Trophoblast cell (in vitro differentiated cells and primary cell): ENCODE measurements at regions not wholly inside any gene's neighbourhood (a gene's known extent, or its start where the extent isn't known, plus 50 kb on each side); places are given as distances from the start of the nearest gene placed in this dataset.
"Not testable (repeated sequence)": the region's sequence is repeated elsewhere in the genome, so short reads cannot be mapped to it uniquely, and the experiment has no call there.

ENCODE experiments used
- DNase-seq, 2 donors: peaks; one replicate each; pipeline ENCODE4 v3.0.0-alpha.2; 2016
- H2AFZ ChIP-seq: 2 replicates; pipeline ENCODE4 v1.6.1; 2013; ENCODE audit warnings: low read length, moderate library complexity, mild to moderate bottlenecking; ENCODE audit not compliant: insufficient read depth, poor library complexity
- H2AK5ac ChIP-seq: 2 replicates; pipeline ENCODE4 v1.6.1; 2013; ENCODE audit warnings: mild to moderate bottlenecking, low read length
- H2BK120ac ChIP-seq: 2 replicates; pipeline ENCODE4 v1.6.1; 2013; ENCODE audit warnings: low read length, mild to moderate bottlenecking, moderate library complexity; ENCODE audit not compliant: insufficient read depth, poor library complexity
- H2BK12ac ChIP-seq: 2 replicates; pipeline ENCODE4 v1.6.1; 2013; ENCODE audit warnings: mild to moderate bottlenecking, low read length, moderate library complexity
- H2BK5ac ChIP-seq: 2 replicates; pipeline ENCODE4 v1.6.1; 2013; ENCODE audit warnings: low read length, low read depth, moderate library complexity, mild to moderate bottlenecking; ENCODE audit not compliant: poor library complexity
- H3K14ac ChIP-seq: 2 replicates; pipeline ENCODE4 v1.6.1; 2013; ENCODE audit warnings: mild to moderate bottlenecking, low read length
- H3K18ac ChIP-seq: 2 replicates; pipeline ENCODE4 v1.6.1; 2013; ENCODE audit warnings: mild to moderate bottlenecking, low read length
- H3K23ac ChIP-seq: 2 replicates; pipeline ENCODE4 v1.6.1; 2013; ENCODE audit warnings: low read length
- H3K27ac ChIP-seq: 2 replicates; pipeline ENCODE4 v1.5.1; 2013; ENCODE audit warnings: low read depth, mild to moderate bottlenecking, inconsistent platforms, low read length, moderate library complexity
- H3K27me3 ChIP-seq: 2 replicates; pipeline ENCODE4 v1.6.1; 2013; ENCODE audit warnings: inconsistent platforms, mild to moderate bottlenecking, low read length, moderate library complexity; ENCODE audit not compliant: insufficient read depth
- H3K36me3 ChIP-seq, 2 experiments: 1 replicate in 1 of 2; 2 replicates in 1 of 2; pipeline ENCODE4 v1.6.1; 2013; ENCODE audit warnings: low read length in 2 of 2, mild to moderate bottlenecking in 2 of 2, moderate library complexity in 1 of 2; ENCODE audit not compliant: insufficient read depth in 2 of 2, control insufficient read depth in 1 of 2
- H3K4ac ChIP-seq: 2 replicates; pipeline ENCODE4 v1.6.1; 2013; ENCODE audit warnings: low read depth, mild to moderate bottlenecking, low read length, moderate library complexity
- H3K4me1 ChIP-seq, 2 experiments: 1 replicate in 1 of 2; 2 replicates in 1 of 2; pipeline ENCODE4 v1.6.1; 2013; ENCODE audit warnings: low read length in 2 of 2, mild to moderate bottlenecking in 2 of 2, moderate library complexity in 1 of 2; ENCODE audit not compliant: insufficient read depth in 2 of 2, control insufficient read depth in 1 of 2
- H3K4me2 ChIP-seq: 2 replicates; pipeline ENCODE4 v1.6.1; 2013; ENCODE audit warnings: inconsistent platforms, mild to moderate bottlenecking, low read length, moderate library complexity
- H3K4me3 ChIP-seq: 2 replicates; pipeline ENCODE4 v1.5.1; 2013; ENCODE audit warnings: mild to moderate bottlenecking, low read depth, low read length, inconsistent platforms
- H3K79me1 ChIP-seq: one replicate; pipeline ENCODE4 v1.6.1; 2013; ENCODE audit warnings: low read length
- H3K79me2 ChIP-seq: 2 replicates; pipeline ENCODE4 v1.6.1; 2013; ENCODE audit warnings: low read length, mild to moderate bottlenecking; ENCODE audit not compliant: control insufficient read depth, insufficient read depth, poor library complexity
- H3K9ac ChIP-seq: 2 replicates; pipeline ENCODE4 v1.6.1; 2013; ENCODE audit warnings: mild to moderate bottlenecking, low read length
- H3K9me3 ChIP-seq: 2 replicates; pipeline ENCODE4 v1.6.1; 2013; ENCODE audit warnings: low read depth, mild to moderate bottlenecking, control low read depth, inconsistent platforms, low read length; ENCODE audit not compliant: insufficient read depth
- H4K12ac ChIP-seq: 2 replicates; pipeline ENCODE4 v1.6.1; 2013; ENCODE audit warnings: low read depth, mild to moderate bottlenecking, low read length, moderate library complexity
- H4K8ac ChIP-seq: 2 replicates; pipeline ENCODE4 v1.6.1; 2013; ENCODE audit warnings: low read depth, mild to moderate bottlenecking, low read length, moderate library complexity
- H4K91ac ChIP-seq: one replicate; pipeline ENCODE4 v1.6.1; 2013; ENCODE audit warnings: low read depth, mild to moderate bottlenecking, low read length, moderate library complexity
- WGBS: extraction: QIAGEN DNeasy Blood & Tissue Kit; methylation state at CpG from one replicate; pipeline ENCODE4 v1.1.7; 2013; ENCODE audit warnings: missing lambda C conversion rate; ENCODE audit not compliant: insufficient read length, insufficient coverage; ENCODE audit errors: extremely low coverage; 5-methylcytosine and 5-hydroxymethylcytosine counted together

- Histone ChIP-seq H3K27me3 (no peaks in the 10 kb centered on the region), H3K14ac (no peak overlapping the region), H3K9me3 (no peaks in the 10 kb centered on the region), H3K4me2 (no peak overlapping the region), H2BK120ac (no peak overlapping the region), H3K9ac (no peak overlapping the region), H3K18ac (no peak overlapping the region), H2AK5ac (no peak overlapping the region), H3K27ac (no peak overlapping the region), H3K23ac (no peak overlapping the region), H3K4me1 (no peaks in the 10 kb centered on the region), H4K12ac (no peak overlapping the region), H3K36me3 (no peaks in the 10 kb centered on the region), H3K79me1 (no peaks in the 10 kb centered on the region), H2BK12ac (no peak overlapping the region), H3K4me3 (no peak overlapping the region), H3K79me2 (no peaks in the 10 kb centered on the region), H2AFZ (no peak overlapping the region), H4K91ac (no peak overlapping the region), H3K4ac (no peak overlapping the region), H4K8ac (no peak overlapping the region), H2BK5ac (no peak overlapping the region)
- no peak for DNase-seq
- WGBS = no CpG with 5 or more reads among the region's 3 CpGs
These were observed 815.0 kb upstream of the PCDH10 start for GRCh38 chr4:132334081-132334480.

GRCh38 chr4:132344924-132345828 is 803.9 kb upstream of the PCDH10 start:
- H3K9ac ChIP-seq = no peak overlapping the region
- no peaks in the 10 kb centered on the region for H3K79me2 ChIP-seq
- no peak overlapping the region for H3K18ac ChIP-seq
- no peak overlapping the region for H2BK120ac ChIP-seq
- no peak overlapping the region for H3K23ac ChIP-seq
- H3K9me3 ChIP-seq = peaks cover 3% of the 10 kb centered on the region
- H3K4ac ChIP-seq = no peak overlapping the region
- H4K12ac ChIP-seq = no peak overlapping the region
- no peak overlapping the region for H3K14ac ChIP-seq
- no peak overlapping the region for H4K91ac ChIP-seq
- no peak overlapping the region for H2AK5ac ChIP-seq
- H3K27me3 ChIP-seq = no peaks in the 10 kb centered on the region
- no CpG with 5 or more reads among the region's 32 CpGs for whole genome bisulfite sequencing
- H2AFZ ChIP-seq = no peak overlapping the region
- no peak overlapping the region for H3K4me2 ChIP-seq
- H3K27ac ChIP-seq = no peak overlapping the region
- H3K4me1 ChIP-seq = no peaks in the 10 kb centered on the region
- H3K79me1 ChIP-seq = no peaks in the 10 kb centered on the region
- no peak overlapping the region for H3K4me3 ChIP-seq
- no peak overlapping the region for H4K8ac ChIP-seq
- DNase-seq = peak; percentile 68 to 73
- no peak overlapping the region for H2BK5ac ChIP-seq
- H3K36me3 ChIP-seq = no peaks in the 10 kb centered on the region
- no peak overlapping the region for H2BK12ac ChIP-seq

GRCh38 chr4:132346016-132346415 is 803.1 kb upstream of the PCDH10 start:
- no peak for DNase-seq
- Histone ChIP-seq H2BK5ac (no peak overlapping the region), H3K4me1 (no peaks in the 10 kb centered on the region), H3K9me3 (peaks cover 3% of the 10 kb centered on the region), H2AK5ac (no peak overlapping the region), H3K14ac (no peak overlapping the region), H3K27me3 (no peaks in the 10 kb centered on the region), H3K36me3 (no peaks in the 10 kb centered on the region), H3K79me2 (no peaks in the 10 kb centered on the region), H4K12ac (no peak overlapping the region), H4K91ac (no peak overlapping the region), H2BK120ac (no peak overlapping the region), H3K4me2 (no peak overlapping the region), H3K18ac (no peak overlapping the region), H3K9ac (no peak overlapping the region), H3K27ac (no peak overlapping the region), H4K8ac (no peak overlapping the region), H3K79me1 (no peaks in the 10 kb centered on the region), H3K4ac (no peak overlapping the region), H3K23ac (no peak overlapping the region), H2BK12ac (no peak overlapping the region), H2AFZ (no peak overlapping the region), H3K4me3 (no peak overlapping the region)
- no CpG with 5 or more reads among the region's 1 CpG for WGBS

DNA sequence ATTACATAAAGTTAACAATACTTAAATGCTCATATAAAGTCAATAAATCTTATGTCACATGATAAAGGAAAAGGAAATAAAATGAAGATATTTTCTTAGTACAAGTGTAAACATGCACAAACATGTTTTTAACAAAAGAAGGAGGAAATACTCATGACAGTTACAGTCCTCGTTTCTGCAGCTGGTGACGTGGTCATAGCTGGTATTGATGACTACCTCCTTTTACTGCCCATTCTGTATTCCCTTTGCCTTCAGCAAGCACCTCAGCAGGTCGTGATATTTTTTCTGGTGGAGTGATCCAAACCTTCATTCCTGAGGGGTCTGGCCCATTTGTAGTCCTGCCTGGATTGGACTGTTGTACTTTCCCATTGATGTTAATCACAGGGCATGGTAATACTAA is 797.5 kb upstream of the PCDH10 start:
- H2AFZ ChIP-seq = not testable (repeated sequence)

More for the DNA sequence above, 797.5 kb upstream of the PCDH10 start:
- not testable (repeated sequence) for H2BK120ac ChIP-seq, H3K18ac ChIP-seq, H3K14ac ChIP-seq, H3K4me2 ChIP-seq, H3K27ac ChIP-seq, H3K4me3 ChIP-seq, H2BK5ac ChIP-seq, H3K4ac ChIP-seq, H2AK5ac ChIP-seq, H3K9ac ChIP-seq, H3K23ac ChIP-seq, H4K12ac ChIP-seq, H2BK12ac ChIP-seq, H3K9me3 ChIP-seq, DNase-seq, H3K4me1 ChIP-seq, H3K79me2 ChIP-seq, H3K36me3 ChIP-seq, H3K79me1 ChIP-seq, H3K27me3 ChIP-seq, H4K8ac ChIP-seq, H4K91ac ChIP-seq
- no CpG with 5 or more reads among the region's 3 CpGs for WGBS
